AG04450 (cell line): ENCODE measurements at regions not wholly inside any gene's neighbourhood (a gene's known extent, or its start where the extent isn't known, plus 50 kb on each side); places are given as distances from the start of the nearest gene placed in this dataset.
"Not testable (repeated sequence)": the region's sequence is repeated elsewhere in the genome, so short reads cannot be mapped to it uniquely, and the experiment has no call there.

Experiments used
- CTCF ChIA-PET: fragments of 300-600, 350-600 bp; formaldehyde crosslinking; extraction: SDS; loops from one replicate; lab custom pipeline; 2022; ENCODE audit warnings: antibody characterized with exemption, inconsistent platforms; lab: Charles Lee
- POLR2A ChIA-PET: fragments of 350-600 bp; formaldehyde crosslinking; extraction: SDS; loops from one replicate; lab custom pipeline; 2021; ENCODE audit warnings: antibody characterized with exemption, inconsistent platforms; lab: Yijun Ruan, JAX
- DNase-seq: peaks from one replicate; pipeline ENCODE4 v3.0.0-alpha.2; 2011; ENCODE audit warnings: low read depth, low spot score
- H3K27ac ChIP-seq: one replicate; pipeline ENCODE4 v1.5.1; 2012; ENCODE audit warnings: low read depth, low read length, control low read depth
- H3K27me3 ChIP-seq: one replicate; pipeline ENCODE4 v1.6.0; 2012; ENCODE audit warnings: low read length; ENCODE audit not compliant: control insufficient read depth, insufficient read depth
- H3K4me3 ChIP-seq: 2 replicates; pipeline ENCODE4 v1.5.1; 2011; ENCODE audit warnings: mild to moderate bottlenecking, low read depth, low read length, control low read depth
- H3K9me3 ChIP-seq: 2 replicates; pipeline ENCODE4 v1.5.1; 2012; ENCODE audit warnings: low read length; ENCODE audit not compliant: control insufficient read depth, insufficient read depth
- CTCF ChIP-seq: IDR thresholded peaks from 2 replicates; pipeline ENCODE4 v1.5.1; 2011; ENCODE audit warnings: low read depth, low read length, control low read depth, inconsistent platforms

GRCh38 chr5:124104344-124104743 is 592.4 kb downstream of the CSNK1G3 start:
- Histone ChIP-seq H3K9me3 (no peaks in the 10 kb centered on the region), H3K27ac (no peak overlapping the region), H3K27me3 (no peaks in the 10 kb centered on the region), H3K4me3 (no peak overlapping the region)
- no peak for TF ChIP-seq CTCF
- ChIA-PET POLR2A (no interaction called here), CTCF (no interaction called here)
- DNase-seq = no peak

- TF ChIP-seq CTCF = no peak
- H3K9me3 ChIP-seq = no peaks in the 10 kb centered on the region
- no peak for DNase-seq
- ChIA-PET POLR2A (no interaction called here), CTCF (no interaction called here)
- no peaks in the 10 kb centered on the region for H3K27me3 ChIP-seq
- H3K4me3 ChIP-seq = no peak overlapping the region
- no peak overlapping the region for H3K27ac ChIP-seq
These were observed 591.7 kb downstream of the CSNK1G3 start for GRCh38 chr5:124103671-124104070.

- POLR2A ChIA-PET = not testable (repeated sequence)
These were observed 591.1 kb downstream of the CSNK1G3 start for GRCh38 chr5:124103056-124103455.

GRCh38 chr5:124102486-124102885 is 590.5 kb downstream of the CSNK1G3 start:
- Histone ChIP-seq H3K4me3 (no peak overlapping the region), H3K9me3 (no peaks in the 10 kb centered on the region), H3K27ac (no peak overlapping the region), H3K27me3 (no peaks in the 10 kb centered on the region)
- DNase-seq = no peak
- ChIA-PET POLR2A (interaction anchor here (0.7 kb wide), 1 partner anchor 376 kb away, joined by 3 read pairs; no protein-coding TSS in a partner anchor), CTCF (interaction anchor here (0.8 kb wide), 1 partner anchor 11 kb away, joined by 3 read pairs; no protein-coding TSS in a partner anchor)
- no peak for TF ChIP-seq CTCF

More at GRCh38 chr5:124103056-124103455, 591.1 kb downstream of the CSNK1G3 start:
- DNase-seq, H3K4me3 ChIP-seq, H3K27me3 ChIP-seq, H3K9me3 ChIP-seq, H3K27ac ChIP-seq: not testable (repeated sequence)
- CTCF ChIA-PET = interaction anchor here (0.6 to 0.8 kb wide), 2 partner anchors 11 to 12 kb away, joined by 3 to 4 read pairs; no protein-coding TSS in a partner anchor

- H3K27ac ChIP-seq = no peak overlapping the region
- H3K4me3 ChIP-seq = no peak overlapping the region
- no peak for DNase-seq
- POLR2A ChIA-PET = no interaction called here
- no peaks in the 10 kb centered on the region for H3K27me3 ChIP-seq
- CTCF ChIA-PET = no interaction called here
- no peak for TF ChIP-seq CTCF
- H3K9me3 ChIP-seq = no peaks in the 10 kb centered on the region
These were observed 581.7 kb downstream of the CSNK1G3 start for GRCh38 chr5:124093658-124094057.
